ENCODE measurements at regions not wholly inside any gene's neighbourhood (a gene's known extent, or its start where the extent isn't known, plus 50 kb on each side); places are given as distances from the start of the nearest gene placed in this dataset.

- TF ChIP-seq POLR2A (IDR thresholded peaks at IDR 0.05) = no peak
- H3K4me3 ChIP-seq (ENCODE audit: low read depth, poor library complexity, severe bottlenecking) = no peak overlapping the region
- no peak for DNase-seq (ENCODE audit: low spot score in 2 of 2)
- 81 to 83% methylated on average over 5 of the region's 5 CpGs for WGBS, 2 donors
- intact Hi-C loops (cut with DNase I; ENCODE audit: low total_unique reads) = no loop called here
Measured at GRCh38 chr6:117191009-117191408, 74.3 kb upstream of the VGLL2 start.

DNA sequence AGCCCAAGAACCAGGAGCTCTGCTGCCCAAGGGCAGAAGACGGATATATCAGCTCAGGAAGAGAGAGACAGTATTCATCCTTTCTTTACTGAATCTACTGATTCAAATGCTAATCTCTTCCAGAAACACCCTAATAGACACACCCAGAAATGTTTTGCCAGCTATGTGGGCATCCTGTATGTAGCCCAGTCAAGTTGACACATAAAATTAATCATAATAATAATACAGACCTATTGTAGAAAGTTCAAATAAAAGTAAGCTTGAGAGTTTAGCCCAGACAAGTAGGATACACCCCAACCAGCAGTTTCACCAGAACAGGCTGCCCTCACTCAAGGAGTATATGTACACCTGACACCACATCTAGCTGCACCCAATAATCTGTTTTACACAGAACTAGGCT lies 73.9 kb upstream of the VGLL2 start:
- TF ChIP-seq POLR2A (IDR thresholded peaks at IDR 0.05) = no peak
- TF ChIP-seq, protein P1, sequence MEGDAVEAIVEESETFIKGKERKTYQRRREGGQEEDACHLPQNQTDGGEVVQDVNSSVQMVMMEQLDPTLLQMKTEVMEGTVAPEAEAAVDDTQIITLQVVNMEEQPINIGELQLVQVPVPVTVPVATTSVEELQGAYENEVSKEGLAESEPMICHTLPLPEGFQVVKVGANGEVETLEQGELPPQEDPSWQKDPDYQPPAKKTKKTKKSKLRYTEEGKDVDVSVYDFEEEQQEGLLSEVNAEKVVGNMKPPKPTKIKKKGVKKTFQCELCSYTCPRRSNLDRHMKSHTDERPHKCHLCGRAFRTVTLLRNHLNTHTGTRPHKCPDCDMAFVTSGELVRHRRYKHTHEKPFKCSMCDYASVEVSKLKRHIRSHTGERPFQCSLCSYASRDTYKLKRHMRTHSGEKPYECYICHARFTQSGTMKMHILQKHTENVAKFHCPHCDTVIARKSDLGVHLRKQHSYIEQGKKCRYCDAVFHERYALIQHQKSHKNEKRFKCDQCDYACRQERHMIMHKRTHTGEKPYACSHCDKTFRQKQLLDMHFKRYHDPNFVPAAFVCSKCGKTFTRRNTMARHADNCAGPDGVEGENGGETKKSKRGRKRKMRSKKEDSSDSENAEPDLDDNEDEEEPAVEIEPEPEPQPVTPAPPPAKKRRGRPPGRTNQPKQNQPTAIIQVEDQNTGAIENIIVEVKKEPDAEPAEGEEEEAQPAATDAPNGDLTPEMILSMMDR (IDR thresholded peaks at IDR 0.05) = no peak
- intact Hi-C loops (cut with DNase I; ENCODE audit: low total_unique reads) = no loop called here
- no peak for DNase-seq (ENCODE audit: low spot score in 2 of 2)
- H3K4me3 ChIP-seq (ENCODE audit: low read depth, poor library complexity, severe bottlenecking) = no peak overlapping the region
- WGBS, 2 donors = 82 to 100% methylated on average over 1 of the region's 1 CpG

DNA sequence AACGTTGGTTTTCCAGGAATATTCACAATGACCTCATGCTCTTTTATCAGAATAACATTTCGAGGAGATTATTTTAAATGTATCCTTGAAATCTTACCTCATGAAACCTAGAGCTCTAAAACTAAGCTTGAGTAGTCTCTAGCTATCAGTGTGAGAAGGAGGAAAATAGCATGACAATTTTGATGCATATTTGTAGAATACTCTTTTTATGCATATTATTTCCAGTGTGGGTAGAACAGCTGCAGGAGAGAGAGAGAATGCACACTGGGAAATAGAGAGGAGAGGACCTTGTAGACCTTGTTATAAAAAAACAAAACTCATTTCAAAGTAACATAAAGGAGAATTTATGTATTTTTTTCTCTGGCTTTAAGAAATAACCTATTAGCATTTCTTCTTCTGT lies 71.1 kb upstream of the VGLL2 start:
- intact Hi-C loops (cut with DNase I; ENCODE audit: low total_unique reads) = no loop called here
- no peak overlapping the region for H3K4me3 ChIP-seq (ENCODE audit: low read depth, poor library complexity, severe bottlenecking)
- WGBS, 2 donors = 63 to 71% methylated on average over 2 of the region's 2 CpGs
- TF ChIP-seq, protein P1 (IDR thresholded peaks at IDR 0.05) = no peak
- no peak for TF ChIP-seq POLR2A (IDR thresholded peaks at IDR 0.05)
- no peak for DNase-seq (ENCODE audit: low spot score in 2 of 2)

DNA sequence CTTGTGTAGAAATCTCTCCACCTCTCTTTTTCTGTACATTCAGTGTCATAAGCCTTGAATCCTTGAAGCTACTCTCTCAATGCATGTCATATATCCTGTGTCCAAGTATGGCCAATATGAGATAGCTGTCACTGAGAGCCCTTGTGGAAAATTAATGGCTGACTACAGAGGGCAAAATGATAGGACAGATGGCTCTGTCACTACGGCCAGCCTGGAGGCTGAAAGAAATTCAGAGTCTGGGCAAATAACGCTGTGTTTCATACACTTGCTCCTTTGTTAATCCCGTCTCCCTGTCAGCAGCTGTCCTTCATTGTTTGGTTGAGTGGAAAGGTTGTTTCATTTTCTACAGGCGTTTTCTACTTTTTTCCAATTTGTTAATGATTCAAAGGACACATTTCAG lies 70.4 kb upstream of the VGLL2 start:
- intact Hi-C loops (cut with DNase I; ENCODE audit: low total_unique reads) = no loop called here
- 35 to 40% methylated on average over 4 of the region's 4 CpGs for WGBS, 2 donors
- H3K4me3 ChIP-seq (ENCODE audit: low read depth, poor library complexity, severe bottlenecking) = no peak overlapping the region
- TF ChIP-seq, protein P1 (IDR thresholded peaks at IDR 0.05) = no peak
- TF ChIP-seq POLR2A (IDR thresholded peaks at IDR 0.05) = no peak
- no peak for DNase-seq (ENCODE audit: low spot score in 2 of 2)

GRCh38 chr6:117195728-117196127 lies 69.6 kb upstream of the VGLL2 start:
- no peak for TF ChIP-seq POLR2A (IDR thresholded peaks at IDR 0.05)
- TF ChIP-seq, protein P1 (IDR thresholded peaks at IDR 0.05) = no peak
- intact Hi-C loops (cut with DNase I; ENCODE audit: low total_unique reads) = no loop called here
- DNase-seq (ENCODE audit: low spot score in 2 of 2) = no peak
- H3K4me3 ChIP-seq (ENCODE audit: low read depth, poor library complexity, severe bottlenecking) = no peak overlapping the region
- 47 to 68% methylated on average over 3 of the region's 3 CpGs for WGBS, 2 donors

DNA sequence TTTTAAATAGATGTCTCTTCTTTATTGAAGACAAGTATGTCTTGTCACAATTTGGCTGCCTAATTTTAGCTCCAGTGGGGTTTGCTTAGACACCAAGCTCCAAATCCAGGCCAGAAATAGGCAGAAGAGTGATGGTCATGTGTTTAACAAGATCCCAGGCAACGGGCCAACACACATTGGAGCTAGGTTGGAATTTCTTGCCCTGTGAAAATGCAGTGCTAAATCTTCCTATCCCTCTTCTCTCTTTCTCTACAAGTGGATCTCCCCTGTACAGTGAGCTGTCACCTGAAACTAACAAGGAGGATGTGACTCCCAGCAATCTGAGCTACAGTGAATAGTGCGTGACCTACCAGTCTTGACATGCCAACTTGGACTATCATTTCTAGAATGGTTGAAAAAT lies 65.3 kb upstream of the VGLL2 start:
- 63 to 77% methylated on average over 2 of the region's 2 CpGs for WGBS, 2 donors
- intact Hi-C loops (cut with DNase I; ENCODE audit: low total_unique reads) = no loop called here
- DNase-seq (ENCODE audit: low spot score in 2 of 2) = no peak
- TF ChIP-seq POLR2A (IDR thresholded peaks at IDR 0.05) = no peak
- TF ChIP-seq, protein P1 (IDR thresholded peaks at IDR 0.05) = no peak
- no peak overlapping the region for H3K4me3 ChIP-seq (ENCODE audit: low read depth, poor library complexity, severe bottlenecking)

Measured in lower leg skin (tissue), 4 donors.